A673 (cell line): ENCODE measurements at regions not wholly inside any gene's neighbourhood (a gene's known extent, or its start where the extent isn't known, plus 50 kb on each side); places are given as distances from the start of the nearest gene placed in this dataset.

Source experiments
- BruUV-seq: library from RNA; stranded (reverse); fragments of 400-500 nt; replicated peaks from 2 replicates; lab custom pipeline; 2021; lab: Mats Ljungman, UMichigan
- CTCF ChIA-PET: fragments of 300-600 bp; sonication (Branson Sonifier 250); formaldehyde crosslinking; loops from one replicate; lab custom pipeline; 2022; ENCODE audit warnings: antibody characterized with exemption; lab: Charles Lee
- POLR2A ChIA-PET: fragments of 300-600 bp; sonication (Branson Sonifier 250); formaldehyde crosslinking; loops from one replicate; lab custom pipeline; 2022; ENCODE audit warnings: antibody characterized with exemption; ENCODE audit not compliant: low non-redundant PET; lab: Charles Lee
- DNase-seq: peaks from one replicate; pipeline ENCODE4 v3.0.0-alpha.2; 2015; ENCODE audit warnings: low spot score
- H3K27ac ChIP-seq: fragments of 200-600 bp; sonication (generic); 2 replicates; pipeline ENCODE4 v1.5.1; 2016; ENCODE audit warnings: mixed run types, low read depth, mild to moderate bottlenecking, mixed read lengths, antibody characterized with exemption, low read length; ENCODE audit not compliant: poor library complexity, severe bottlenecking
- H3K27me3 ChIP-seq: fragments of 200-600 bp; sonication (generic); replicated peaks from 2 replicates; pipeline ENCODE4 v1.6.1; 2017; ENCODE audit warnings: mixed run types, low read depth, mild to moderate bottlenecking, mixed read lengths, antibody characterized with exemption, low read length; ENCODE audit not compliant: insufficient read depth, poor library complexity
- H3K36me3 ChIP-seq: fragments of 200-600 bp; sonication (generic); 2 replicates; pipeline ENCODE4 v1.6.1; 2016; ENCODE audit warnings: mixed run types, mild to moderate bottlenecking, mixed read lengths, antibody characterized with exemption, low read length; ENCODE audit not compliant: insufficient read depth, poor library complexity, severe bottlenecking
- H3K4me1 ChIP-seq: fragments of 200-600 bp; sonication (generic); 2 replicates; pipeline ENCODE4 v1.6.1; 2017; ENCODE audit warnings: mixed run types, mild to moderate bottlenecking, mixed read lengths, antibody characterized with exemption, low read length; ENCODE audit not compliant: insufficient read depth, poor library complexity, severe bottlenecking
- H3K4me3 ChIP-seq: fragments of 200-600 bp; sonication (generic); 2 replicates; pipeline ENCODE4 v1.5.1; 2016; ENCODE audit warnings: low read depth, mixed run types, mild to moderate bottlenecking, mixed read lengths, low read length; ENCODE audit not compliant: poor library complexity, severe bottlenecking
- H3K9me3 ChIP-seq: fragments of 200-600 bp; sonication (generic); 2 replicates; pipeline ENCODE4 v1.6.1; 2016; ENCODE audit warnings: mixed run types, low read depth, mild to moderate bottlenecking, mixed read lengths, antibody characterized with exemption, low read length; ENCODE audit not compliant: poor library complexity, severe bottlenecking
- CTCF ChIP-seq: fragments of 300-800, 200-600 bp; sonication (generic); conservative IDR thresholded peaks from 2 replicates; pipeline ENCODE4 v1.5.1; 2017; ENCODE audit warnings: low read depth, mild to moderate bottlenecking, antibody characterized with exemption, low read length, moderate library complexity, mixed read lengths
- EZH2 ChIP-seq: fragments of 200-600 bp; sonication (generic); IDR thresholded peaks from 2 replicates; pipeline ENCODE4 v1.6.1; 2017; ENCODE audit warnings: borderline replicate concordance, low read depth, mild to moderate bottlenecking, mixed read lengths, antibody characterized with exemption, low read length; ENCODE audit not compliant: poor library complexity, severe bottlenecking
- intact Hi-C: fragments of 100-400 bp; cut with micrococcal nuclease; formaldehyde crosslinking; loops from one replicate; pipeline ENCODE4 v1.10.0; 2022; ENCODE audit not compliant: unreplicated experiment

GRCh38 chr3:124250053-124250452 is 258.1 kb upstream of the ROPN1 start:
- no TSS peak for BruUV-seq
- Histone ChIP-seq H3K27me3 (no peaks in the 10 kb centered on the region), H3K9me3 (no peaks in the 10 kb centered on the region), H3K27ac (no peak overlapping the region), H3K36me3 (no peaks in the 10 kb centered on the region), H3K4me1 (no peaks in the 10 kb centered on the region), H3K4me3 (no peak overlapping the region)
- CTCF ChIA-PET = no interaction called here
- POLR2A ChIA-PET = no interaction called here
- TF ChIP-seq EZH2 = no peak
- no peak for TF ChIP-seq CTCF
- no peak for DNase-seq
- intact Hi-C loops = no loop called here

GRCh38 chr3:124256156-124256555 is 264.2 kb upstream of the ROPN1 start:
- CTCF ChIA-PET = no interaction called here
- Histone ChIP-seq H3K4me3 (no peak overlapping the region), H3K4me1 (no peaks in the 10 kb centered on the region), H3K9me3 (no peaks in the 10 kb centered on the region), H3K36me3 (no peaks in the 10 kb centered on the region), H3K27ac (no peak overlapping the region), H3K27me3 (no peaks in the 10 kb centered on the region)
- BruUV-seq = no TSS peak
- no peak for DNase-seq
- intact Hi-C loops = no loop called here
- POLR2A ChIA-PET = no interaction called here
- TF ChIP-seq CTCF = no peak
- TF ChIP-seq EZH2 = no peak

- TF ChIP-seq CTCF = no peak
- no peak for TF ChIP-seq EZH2
- intact Hi-C loops = no loop called here
- H3K9me3 ChIP-seq = no peaks in the 10 kb centered on the region
- H3K27ac ChIP-seq = no peak overlapping the region
- no peaks in the 10 kb centered on the region for H3K36me3 ChIP-seq
- POLR2A ChIA-PET = no interaction called here
- BruUV-seq = no TSS peak
- CTCF ChIA-PET = no interaction called here
- H3K4me3 ChIP-seq = no peak overlapping the region
- H3K27me3 ChIP-seq = no peaks in the 10 kb centered on the region
- H3K4me1 ChIP-seq = no peaks in the 10 kb centered on the region
- no peak for DNase-seq
These were observed 264.7 kb upstream of the ROPN1 start for GRCh38 chr3:124256599-124256998.
